Liver (tissue), 8 donors: ENCODE measurements at regions not wholly inside any gene's neighbourhood (a gene's known extent, or its start where the extent isn't known, plus 50 kb on each side); places are given as distances from the start of the nearest gene placed in this dataset.

Experiments
- DNase-seq: peaks from one replicate; pipeline ENCODE4 v3.0.0-alpha.2; 2017; ENCODE audit warnings: low spot score
- H3K27ac ChIP-seq, 2 donors: one replicate each; pipeline ENCODE4 v1.7.0; 2013; ENCODE audit warnings: inconsistent platforms in 2 of 2, low read length in 2 of 2, control low read depth in 1 of 2, low read depth in 1 of 2, mild to moderate bottlenecking in 1 of 2
- H3K27me3 ChIP-seq, 4 donors: one replicate each; pipeline versions ENCODE4 v1.6.1 to v1.7.0; 2013; ENCODE audit warnings: low read length in 3 of 4, inconsistent platforms in 1 of 4, mild to moderate bottlenecking in 1 of 4, moderate library complexity in 1 of 4; ENCODE audit not compliant: control insufficient read depth in 4 of 4, insufficient read depth in 4 of 4
- H3K36me3 ChIP-seq, 4 donors: one replicate each; pipeline versions ENCODE4 v1.6.1 to v1.7.0; 2013; ENCODE audit warnings: low read length in 3 of 4, mild to moderate bottlenecking in 3 of 4, low read depth in 1 of 4, moderate library complexity in 1 of 4; ENCODE audit not compliant: control insufficient read depth in 4 of 4, insufficient read depth in 3 of 4
- H3K4me1 ChIP-seq, 4 donors: one replicate each; pipeline versions ENCODE4 v1.6.1 to v1.7.0; 2013; ENCODE audit warnings: low read length in 3 of 4, mild to moderate bottlenecking in 3 of 4, moderate library complexity in 1 of 4; ENCODE audit not compliant: control insufficient read depth in 4 of 4, insufficient read depth in 4 of 4
- H3K4me3 ChIP-seq, 3 donors: one replicate each; pipeline versions ENCODE4 v1.6.1 to v1.7.0; 2013; ENCODE audit warnings: low read length in 3 of 3, control low read depth in 1 of 3, low read depth in 1 of 3, mild to moderate bottlenecking in 1 of 3
- H3K9ac ChIP-seq, 2 donors: one replicate each; pipeline ENCODE4 v1.7.0; 2013; ENCODE audit warnings: low read length in 2 of 2, mild to moderate bottlenecking in 2 of 2, moderate library complexity in 2 of 2, control low read depth in 1 of 2, low read depth in 1 of 2
- H3K9me3 ChIP-seq, 4 donors: one replicate each; pipeline versions ENCODE4 v1.6.1 to v1.7.0; 2013; ENCODE audit warnings: low read length in 3 of 4; ENCODE audit not compliant: control insufficient read depth in 4 of 4
- CTCF ChIP-seq: fragments of 150-350 bp; IDR thresholded peaks from 2 replicates; pipeline ENCODE4 v1.5.1; 2017; ENCODE audit warnings: improper control_type of control experiment, low read depth, low read length; ENCODE audit not compliant: missing input control
- EGR1 ChIP-seq, 2 donors: IDR thresholded peaks; 2 replicates each; pipeline ENCODE4 v1.6.1; 2016 to 2018; ENCODE audit warnings: antibody characterized with exemption in 2 of 2, low read depth in 2 of 2
- FOXA2 ChIP-seq: IDR thresholded peaks from 2 replicates; pipeline ENCODE4 v1.6.1; 2016; ENCODE audit warnings: antibody characterized with exemption
- GABPA ChIP-seq, 2 donors: IDR thresholded peaks in 1 of 2; conservative IDR thresholded peaks in 1 of 2; 2 replicates each; pipeline ENCODE4 v1.6.1; 2016; ENCODE audit warnings: antibody characterized with exemption in 2 of 2, mild to moderate bottlenecking in 1 of 2, moderate library complexity in 1 of 2
- JUND ChIP-seq, 2 donors: IDR thresholded peaks; 2 replicates each; pipeline ENCODE4 v1.6.1; 2016; ENCODE audit warnings: antibody characterized with exemption in 2 of 2
- MAX ChIP-seq: IDR thresholded peaks from 2 replicates; pipeline ENCODE4 v1.6.1; 2016; ENCODE audit warnings: antibody characterized with exemption
- NR2F2 ChIP-seq: IDR thresholded peaks from 2 replicates; pipeline ENCODE4 v1.6.1; 2016; ENCODE audit warnings: antibody characterized with exemption
- RAD21 ChIP-seq, 2 donors: IDR thresholded peaks; 2 replicates each; pipeline ENCODE4 v1.6.1; 2016; ENCODE audit warnings: antibody characterized with exemption in 2 of 2, mild to moderate bottlenecking in 2 of 2
- REST ChIP-seq: IDR thresholded peaks from 2 replicates; pipeline ENCODE4 v1.6.1; 2016; ENCODE audit warnings: antibody characterized with exemption, mild to moderate bottlenecking
- RXRA ChIP-seq, 2 donors: IDR thresholded peaks; 2 replicates each; pipeline ENCODE4 v1.6.1; 2017 to 2018; ENCODE audit warnings: antibody characterized with exemption in 2 of 2, mild to moderate bottlenecking in 1 of 2
- TAF1 ChIP-seq: conservative IDR thresholded peaks from 2 replicates; pipeline ENCODE4 v1.6.1; 2016; ENCODE audit warnings: antibody characterized with exemption, mild to moderate bottlenecking
- YY1 ChIP-seq: IDR thresholded peaks from 2 replicates; pipeline ENCODE4 v1.6.1; 2016; ENCODE audit warnings: antibody characterized with exemption, mild to moderate bottlenecking
- WGBS: extraction: QIAGEN DNeasy Blood & Tissue Kit; methylation state at CpG from one replicate; pipeline ENCODE4 v1.1.7; 2013; 5-methylcytosine and 5-hydroxymethylcytosine counted together
- donor health status: healthy.
- donor health status: healthy.
- donor health status: healthy.
- donor health status: healthy.
- donor health status: healthy.

GRCh38 chr18:45275367-45276113 is 339.7 kb upstream of the SLC14A2 start:
- Histone ChIP-seq H3K9ac (no peak overlapping the region), H3K36me3 (no peaks in the 10 kb centered on the region), H3K4me1 (peaks cover 2 to 14% (median 11%) of the 10 kb centered on the region in 4 donors), H3K27me3 (no peaks in the 10 kb centered on the region), H3K4me3 (no peak overlapping the region), H3K9me3 (peaks cover 0 to 1% (median 0%) of the 10 kb centered on the region in 4 donors), H3K27ac (no peak overlapping the region)
- peak; percentile 51 for TF ChIP-seq CTCF
- TF ChIP-seq REST: no peak
- peak; percentile 62 to 68 for TF ChIP-seq RAD21 (IDR thresholded peaks at IDR 0.05)
- WGBS: 82% methylated on average over 5 of the region's 5 CpGs
- DNase-seq: no peak

- Histone ChIP-seq H3K9ac (no peak overlapping the region), H3K36me3 (no peaks in the 10 kb centered on the region), H3K27me3 (no peaks in the 10 kb centered on the region), H3K4me1 (peaks cover 2 to 14% (median 11%) of the 10 kb centered on the region in 4 donors), H3K4me3 (no peak overlapping the region), H3K9me3 (peaks cover 0 to 1% (median 0%) of the 10 kb centered on the region in 4 donors), H3K27ac (no peak overlapping the region)
- 94% methylated on average over 3 of the region's 3 CpGs for WGBS
- no peak for DNase-seq
- TF ChIP-seq JUND (IDR thresholded peaks at IDR 0.05) (no peak), MAX (no peak), REST (no peak), RXRA (IDR thresholded peaks at IDR 0.05) (no peak), FOXA2 (no peak), EGR1 (IDR thresholded peaks at IDR 0.05; ENCODE audit: low read depth in 2 of 2) (no peak), GABPA (IDR thresholded peaks at IDR 0.05 in 1 of 2, conservative IDR thresholded peaks at IDR 0.05 in 1 of 2) (no peak), NR2F2 (no peak), YY1 (no peak), TAF1 (no peak)
These were observed 338.4 kb upstream of the SLC14A2 start for GRCh38 chr18:45276878-45277277.
